ENCODE measurements at regions not wholly inside any gene's neighbourhood (a gene's known extent, or its start where the extent isn't known, plus 50 kb on each side); places are given as distances from the start of the nearest gene placed in this dataset.
"Not testable (repeated sequence)": the region's sequence is repeated elsewhere in the genome, so short reads cannot be mapped to it uniquely, and the experiment has no call there.

DNA sequence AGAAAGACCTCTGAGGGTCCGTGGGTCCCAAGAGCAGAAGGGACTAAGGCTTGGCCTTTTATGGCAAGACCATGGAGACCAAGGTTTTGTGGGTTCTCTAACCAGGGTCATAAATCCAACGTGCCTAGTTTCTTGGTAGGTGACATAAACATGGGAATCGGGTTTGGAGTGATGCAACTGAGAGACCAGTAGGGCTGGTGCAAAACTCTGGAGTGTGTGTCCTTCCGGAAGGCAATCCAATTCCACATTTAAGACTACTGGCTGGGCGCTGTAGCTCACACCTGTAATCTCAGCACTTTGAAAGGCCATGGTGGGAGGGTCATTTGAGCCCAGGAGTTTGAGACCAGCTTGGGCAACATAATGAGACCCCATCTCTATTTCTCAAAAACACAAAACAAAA, 116.5 kb upstream of the ARG1 start:
- in situ Hi-C loops (cut with HindIII; ENCODE audit: low pct_unique_long_range_greater_than_20kb, low sequenced_read_pairs) = no loop called here
- DNase-seq (ENCODE audit: low read depth, low spot score) = no peak

- DNase-seq (ENCODE audit: low read depth, low spot score) = no peak
- in situ Hi-C loops (cut with HindIII; ENCODE audit: low pct_unique_long_range_greater_than_20kb, low sequenced_read_pairs) = no loop called here
These were observed 114.0 kb upstream of the ARG1 start for GRCh38 chr6:131459005-131459404.

DNA sequence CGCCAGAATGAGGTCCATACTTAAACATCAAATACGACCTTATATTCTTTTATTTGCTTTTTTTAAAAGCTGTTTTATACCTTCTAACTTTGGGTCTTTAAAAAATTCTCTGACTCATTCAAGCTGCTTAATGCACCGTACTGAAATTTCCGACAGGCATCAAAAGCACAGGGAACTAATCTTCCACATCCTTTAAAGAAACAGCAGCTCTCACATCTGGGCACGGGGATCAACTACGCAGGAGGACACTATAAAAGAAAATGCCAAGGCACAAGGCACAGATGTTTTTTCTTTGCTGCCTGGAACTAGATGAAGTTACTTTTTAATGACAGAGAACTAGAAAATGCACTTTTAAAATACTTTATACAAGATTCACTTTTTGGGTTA, 112.4 kb upstream of the ARG1 start:
- DNase-seq (ENCODE audit: low read depth, low spot score) = no peak
- in situ Hi-C loops (cut with HindIII; ENCODE audit: low pct_unique_long_range_greater_than_20kb, low sequenced_read_pairs) = no loop called here

DNA sequence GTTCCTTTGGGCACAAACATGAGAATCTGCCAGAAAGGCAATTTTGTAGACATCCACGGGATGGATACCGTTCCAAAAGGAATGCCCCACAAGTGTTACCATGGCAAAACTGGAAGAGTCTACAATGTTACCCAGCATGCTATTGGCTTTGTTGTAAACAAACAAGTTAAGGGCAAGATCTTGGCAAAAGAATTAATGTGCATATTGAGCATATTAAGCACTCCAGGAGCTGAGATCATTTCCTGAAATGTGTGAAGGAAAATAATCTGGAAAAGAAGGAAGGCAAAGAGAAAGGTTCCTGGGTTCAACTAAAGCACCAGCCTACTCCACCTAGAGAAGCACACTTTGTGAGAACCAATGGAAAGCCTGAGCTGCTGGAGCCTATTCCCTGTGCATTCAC, 103.9 kb upstream of the ARG1 start:
- no peak for DNase-seq (ENCODE audit: low read depth, low spot score)
- in situ Hi-C loops (cut with HindIII; ENCODE audit: low pct_unique_long_range_greater_than_20kb, low sequenced_read_pairs) = no loop called here

- no peak for DNase-seq (ENCODE audit: low read depth, low spot score)
- in situ Hi-C loops (cut with HindIII; ENCODE audit: low pct_unique_long_range_greater_than_20kb, low sequenced_read_pairs) = no loop called here
These were observed 102.5 kb upstream of the ARG1 start for GRCh38 chr6:131470534-131470933.

DNA sequence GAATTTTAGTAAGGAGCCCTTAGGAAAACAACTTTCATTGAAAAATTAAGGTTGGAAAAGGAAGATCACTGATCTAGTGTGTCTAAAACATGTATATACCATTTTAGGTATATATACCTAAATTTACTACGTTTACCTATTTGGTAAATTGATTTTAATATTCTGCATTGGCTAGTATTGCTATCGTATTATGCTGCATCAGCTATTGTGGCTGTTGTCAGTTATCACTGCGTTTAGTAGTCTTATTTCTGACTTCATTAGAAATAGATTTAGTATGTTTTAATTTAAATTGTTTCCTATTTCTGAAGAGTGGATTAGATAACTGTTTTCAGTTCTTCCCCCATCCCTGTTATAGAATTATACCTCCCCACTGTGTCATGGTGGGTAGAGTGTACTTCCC, 101.7 kb upstream of the ARG1 start:
- in situ Hi-C loops (cut with HindIII; ENCODE audit: low pct_unique_long_range_greater_than_20kb, low sequenced_read_pairs) = no loop called here
- DNase-seq (ENCODE audit: low read depth, low spot score) = no peak

DNA sequence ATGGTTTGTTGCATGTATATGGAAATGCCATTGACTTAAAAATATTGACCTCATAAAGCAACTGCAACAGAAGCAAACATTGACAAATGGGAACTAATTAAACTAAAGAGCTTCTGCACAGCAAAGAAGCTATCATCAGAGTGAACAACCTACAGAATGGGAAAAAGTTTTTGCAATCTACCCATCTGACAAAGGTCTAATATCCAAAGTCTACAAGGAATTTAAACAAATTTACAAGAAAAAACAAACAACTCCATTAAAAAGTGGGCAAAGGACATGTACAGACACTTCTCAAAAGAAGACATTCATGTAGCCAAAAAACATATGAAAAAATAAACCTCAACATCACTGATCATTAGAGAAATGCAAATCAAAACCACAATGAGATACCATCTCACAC, 99.7 kb upstream of the ARG1 start:
- DNase-seq (ENCODE audit: low read depth, low spot score); in situ Hi-C loops (cut with HindIII; ENCODE audit: low pct_unique_long_range_greater_than_20kb, low sequenced_read_pairs): not testable (repeated sequence)

- in situ Hi-C loops (cut with HindIII; ENCODE audit: low pct_unique_long_range_greater_than_20kb, low sequenced_read_pairs) = no loop called here
These were observed 96.7 kb upstream of the ARG1 start for GRCh38 chr6:131476362-131476761.

DNA sequence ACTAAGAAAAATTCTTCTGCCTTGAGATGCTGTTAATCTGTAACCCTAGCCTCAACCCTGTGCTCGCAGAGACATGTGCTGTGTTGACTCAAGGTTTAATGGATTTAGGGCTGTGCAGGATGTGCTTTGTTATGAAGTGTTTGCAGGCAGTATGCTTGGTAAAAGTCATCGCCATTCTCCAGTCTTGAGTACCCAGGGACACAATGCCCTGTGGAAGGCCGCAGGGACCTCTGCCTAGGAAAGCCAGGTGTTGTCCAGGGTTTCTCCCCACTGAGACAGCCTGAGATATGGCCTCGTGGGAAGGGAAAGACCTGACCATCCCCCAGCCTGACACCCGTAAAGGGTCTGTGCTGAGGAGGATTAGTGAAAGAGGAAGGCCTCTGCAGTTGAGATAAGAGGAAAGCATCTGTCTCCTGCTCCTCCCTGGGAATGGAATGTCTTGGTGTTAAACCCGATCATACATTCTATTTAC, 94.2 kb upstream of the ARG1 start:
- DNase-seq (ENCODE audit: low read depth, low spot score); in situ Hi-C loops (cut with HindIII; ENCODE audit: low pct_unique_long_range_greater_than_20kb, low sequenced_read_pairs): not testable (repeated sequence)

More at GRCh38 chr6:131476362-131476761, 96.7 kb upstream of the ARG1 start:
- DNase-seq (ENCODE audit: low read depth, low spot score) = no peak

DNA sequence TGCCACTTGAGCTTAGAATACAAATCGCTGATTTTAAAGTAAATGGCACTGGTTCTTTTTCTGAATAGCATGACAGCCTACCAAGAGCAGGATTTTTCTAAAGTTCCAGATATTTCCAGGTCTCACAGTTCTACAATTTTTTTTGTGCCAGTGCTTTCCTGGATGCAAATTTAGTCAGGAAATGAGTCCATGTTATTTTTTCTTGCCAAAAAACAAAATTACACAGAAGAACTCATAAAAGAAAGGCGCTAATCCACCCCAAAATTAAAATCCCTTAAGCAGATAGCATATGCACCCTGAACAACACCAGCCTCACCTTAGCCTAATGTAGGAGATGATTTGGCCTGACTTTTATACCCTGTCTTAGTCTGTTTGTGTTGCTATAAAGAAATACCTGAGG, 86.4 kb upstream of the ARG1 start:
- DNase-seq (ENCODE audit: low read depth, low spot score) = no peak
- in situ Hi-C loops (cut with HindIII; ENCODE audit: low pct_unique_long_range_greater_than_20kb, low sequenced_read_pairs) = no loop called here

GRCh38 chr6:131488780-131489179, 84.2 kb upstream of the ARG1 start:
- DNase-seq (ENCODE audit: low read depth, low spot score) = no peak
- in situ Hi-C loops (cut with HindIII; ENCODE audit: low pct_unique_long_range_greater_than_20kb, low sequenced_read_pairs) = no loop called here

- DNase-seq (ENCODE audit: low read depth, low spot score) = no peak
- in situ Hi-C loops (cut with HindIII; ENCODE audit: low pct_unique_long_range_greater_than_20kb, low sequenced_read_pairs) = no loop called here
These were observed 82.6 kb upstream of the ARG1 start for GRCh38 chr6:131490441-131490840.

- in situ Hi-C loops (cut with HindIII; ENCODE audit: low pct_unique_long_range_greater_than_20kb, low sequenced_read_pairs) = no loop called here
- DNase-seq (ENCODE audit: low read depth, low spot score) = no peak
These were observed 80.0 kb upstream of the ARG1 start for GRCh38 chr6:131492932-131493573.

GRCh38 chr6:131504387-131504786, 68.6 kb upstream of the ARG1 start:
- DNase-seq (ENCODE audit: low read depth, low spot score); in situ Hi-C loops (cut with HindIII; ENCODE audit: low pct_unique_long_range_greater_than_20kb, low sequenced_read_pairs): not testable (repeated sequence)

DNA sequence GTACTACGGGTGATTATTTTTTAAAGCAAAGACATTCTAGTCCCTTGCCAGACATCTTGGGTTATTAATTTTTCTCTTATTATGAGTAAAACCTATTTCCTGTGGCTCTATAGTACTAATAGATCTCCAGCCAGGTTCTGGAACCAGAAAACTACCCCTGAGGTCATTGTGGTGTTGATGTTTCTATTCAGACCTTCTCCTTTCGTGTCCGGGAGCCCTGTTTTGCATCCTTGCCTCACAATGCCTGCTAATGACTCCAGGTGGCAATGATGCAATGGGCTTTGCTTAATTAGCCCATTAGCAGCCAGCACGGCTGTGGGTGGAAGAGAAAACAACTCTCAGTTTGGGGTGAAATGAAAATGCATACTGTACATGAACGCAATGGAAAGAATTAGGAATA, 62.9 kb upstream of the ARG1 start:
- in situ Hi-C loops (cut with HindIII; ENCODE audit: low pct_unique_long_range_greater_than_20kb, low sequenced_read_pairs) = no loop called here
- DNase-seq (ENCODE audit: low read depth, low spot score) = no peak

DNA sequence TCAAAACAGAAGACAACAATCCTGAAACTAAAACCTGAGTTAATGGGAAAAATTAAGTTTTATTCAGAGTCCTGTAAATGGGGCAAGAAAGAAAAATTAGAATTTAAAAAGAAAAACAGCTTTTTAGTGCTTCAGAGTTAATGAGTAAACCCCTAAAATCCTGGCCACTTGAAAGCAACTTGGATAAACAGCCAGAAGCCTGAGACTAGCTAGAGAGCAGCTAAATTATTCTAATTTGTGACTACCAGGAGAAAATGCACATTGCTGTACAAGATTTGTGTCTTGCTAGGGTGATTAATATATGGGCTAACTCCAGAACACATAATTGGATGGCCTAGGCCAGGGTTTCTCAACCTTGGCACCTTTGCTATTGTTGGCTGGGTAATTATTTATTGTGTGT, 62.4 kb upstream of the ARG1 start:
- in situ Hi-C loops (cut with HindIII; ENCODE audit: low pct_unique_long_range_greater_than_20kb, low sequenced_read_pairs) = no loop called here
- no peak for DNase-seq (ENCODE audit: low read depth, low spot score)

DNA sequence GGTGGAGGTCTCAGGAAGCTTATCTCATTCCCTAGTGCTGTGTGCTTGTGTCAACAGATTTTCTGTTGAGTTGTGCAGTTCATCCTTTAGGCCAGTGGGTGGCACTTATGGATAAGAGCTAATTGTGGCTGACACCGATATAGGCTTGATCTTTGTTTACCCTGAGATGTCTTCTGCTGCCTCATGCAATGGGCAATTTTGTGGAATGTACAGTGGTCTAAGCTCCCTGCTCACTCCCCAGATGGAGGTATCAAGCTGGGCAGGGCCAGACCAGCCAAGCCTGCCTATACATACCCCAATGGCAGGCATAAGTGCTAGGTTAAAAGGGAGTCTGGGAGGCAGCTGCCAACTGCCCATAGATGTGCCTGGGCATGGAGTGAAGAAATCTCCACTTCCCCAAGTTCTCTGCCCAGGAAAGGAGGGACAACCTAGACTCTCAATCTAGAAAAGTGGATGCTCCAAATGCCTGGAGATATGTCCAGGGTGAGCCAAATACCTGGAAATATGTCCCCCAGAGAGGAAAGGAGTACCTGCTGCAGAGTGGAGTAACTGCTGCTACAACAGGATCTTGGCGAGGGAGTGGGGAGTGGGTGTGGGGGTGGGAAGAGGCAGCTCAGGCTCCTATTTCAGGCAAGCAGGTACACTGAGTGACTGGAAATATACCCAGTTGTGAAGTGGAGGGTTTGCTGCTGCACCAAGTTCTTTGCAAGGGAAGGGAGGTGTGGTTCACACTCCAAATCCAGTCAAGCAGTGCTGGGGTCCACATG, 53.2 kb upstream of the ARG1 start:
- DNase-seq (ENCODE audit: low read depth, low spot score) = peak; percentile 72
- in situ Hi-C loops (cut with HindIII; ENCODE audit: low pct_unique_long_range_greater_than_20kb, low sequenced_read_pairs) = no loop called here
